CD14-positive monocyte (primary cell): ENCODE measurements at regions not wholly inside any gene's neighbourhood (a gene's known extent, or its start where the extent isn't known, plus 50 kb on each side); places are given as distances from the start of the nearest gene placed in this dataset.

Experiments
- DNase-seq, 3 donors: peaks; one replicate each; pipeline ENCODE4 v3.0.0-alpha.2; 2011 to 2022
- H2AFZ ChIP-seq: 2 replicates; pipeline ENCODE4 v1.6.0; 2012; ENCODE audit warnings: mild to moderate bottlenecking, low read depth, low read length, inconsistent platforms; ENCODE audit not compliant: insufficient read depth, poor library complexity, severe bottlenecking
- H3K27ac ChIP-seq, 2 donors: 1 replicate in 1 of 2; 2 replicates in 1 of 2; pipeline ENCODE4 v1.5.1; 2012 to 2013; ENCODE audit warnings: low read length in 2 of 2, control low read depth in 1 of 2, inconsistent platforms in 1 of 2, low read depth in 1 of 2, mild to moderate bottlenecking in 1 of 2
- H3K27me3 ChIP-seq, 2 donors: one replicate each; pipeline versions ENCODE4 v1.6.0 to v1.6.1; 2011 to 2013; ENCODE audit warnings: low read length in 2 of 2; ENCODE audit not compliant: control insufficient read depth in 2 of 2, insufficient read depth in 2 of 2
- H3K36me3 ChIP-seq, 2 donors: replicated peaks in 1 of 2; 1 replicate in 1 of 2; 2 replicates in 1 of 2; pipeline versions ENCODE4 v1.5.1 to v1.6.1; 2012 to 2013; ENCODE audit warnings: low read length in 2 of 2, control low read depth in 1 of 2, inconsistent platforms in 1 of 2, mild to moderate bottlenecking in 1 of 2; ENCODE audit not compliant: insufficient read depth in 2 of 2, control insufficient read depth in 1 of 2
- H3K4me1 ChIP-seq, 2 donors: 1 replicate in 1 of 2; 2 replicates in 1 of 2; pipeline versions ENCODE4 v1.5.1 to v1.6.1; 2012 to 2013; ENCODE audit warnings: low read length in 2 of 2, control low read depth in 1 of 2, inconsistent platforms in 1 of 2, mild to moderate bottlenecking in 1 of 2, moderate library complexity in 1 of 2; ENCODE audit not compliant: insufficient read depth in 2 of 2, control insufficient read depth in 1 of 2
- H3K4me2 ChIP-seq: replicated peaks from 2 replicates; pipeline ENCODE3; 2012; ENCODE audit warnings: low read length, moderate library complexity, mild to moderate bottlenecking; ENCODE audit not compliant: poor library complexity, severe bottlenecking; ENCODE audit errors: extremely low read depth
- H3K4me3 ChIP-seq, 3 experiments: fragments of 200-600 bp in 1 of 3; sonication (generic) in 1 of 3; replicated peaks in 1 of 3; 1 replicate in 2 of 3; 2 replicates in 1 of 3; pipeline ENCODE4 v1.5.1; 2011 to 2013; ENCODE audit warnings: low read length in 3 of 3, mild to moderate bottlenecking in 3 of 3, control low read depth in 2 of 3, low read depth in 2 of 3, inconsistent platforms in 1 of 3, moderate library complexity in 1 of 3
- H3K79me2 ChIP-seq: 2 replicates; pipeline ENCODE4 v1.6.0; 2012; ENCODE audit warnings: mild to moderate bottlenecking, control low read depth, inconsistent platforms, low read length, moderate library complexity; ENCODE audit not compliant: insufficient read depth
- H3K9ac ChIP-seq: 2 replicates; pipeline ENCODE4 v1.6.0; 2017; ENCODE audit warnings: low read length, mild to moderate bottlenecking; ENCODE audit not compliant: insufficient read depth, poor library complexity, severe bottlenecking
- H3K9me3 ChIP-seq, 2 donors: replicated peaks in 1 of 2; 1 replicate in 1 of 2; 2 replicates in 1 of 2; pipeline versions ENCODE4 v1.5.1 to v1.6.1; 2012 to 2013; ENCODE audit warnings: low read length in 2 of 2, control low read depth in 1 of 2; ENCODE audit not compliant: control insufficient read depth in 1 of 2, insufficient read depth in 1 of 2
- H4K20me1 ChIP-seq: 2 replicates; pipeline ENCODE4 v1.6.0; 2012; ENCODE audit warnings: mild to moderate bottlenecking, low read length, control low read depth, moderate library complexity; ENCODE audit not compliant: insufficient read depth
- H3K27ac Mint-ChIP-seq, 7 donors: one replicate each; pipeline ENCODE4 v1.8.0; 2020; ENCODE audit warnings: mild to moderate bottlenecking in 7 of 7, mixed read lengths in 7 of 7, moderate library complexity in 6 of 7, inconsistent platforms in 2 of 7
- H3K27me3 Mint-ChIP-seq, 3 donors: one replicate each; pipeline ENCODE4 v1.8.0; 2021 to 2022; ENCODE audit warnings: low read depth in 3 of 3, mild to moderate bottlenecking in 3 of 3, mixed read lengths in 3 of 3, moderate library complexity in 3 of 3, inconsistent platforms in 1 of 3
- H3K36me3 Mint-ChIP-seq, 2 donors: one replicate each; pipeline ENCODE4 v1.8.0; 2020; ENCODE audit warnings: mixed read lengths in 2 of 2, inconsistent platforms in 1 of 2, mild to moderate bottlenecking in 1 of 2
- H3K4me1 Mint-ChIP-seq: one replicate; pipeline ENCODE4 v1.8.0; 2020; ENCODE audit warnings: mild to moderate bottlenecking, mixed read lengths
- H3K4me3 Mint-ChIP-seq, 2 donors: one replicate each; pipeline ENCODE4 v1.8.0; 2020; ENCODE audit warnings: mild to moderate bottlenecking in 2 of 2, mixed read lengths in 2 of 2, moderate library complexity in 1 of 2
- H3K9me3 Mint-ChIP-seq, 7 donors: one replicate each; pipeline ENCODE4 v1.8.0; 2020 to 2022; ENCODE audit warnings: mixed read lengths in 7 of 7, mild to moderate bottlenecking in 6 of 7, moderate library complexity in 6 of 7, inconsistent platforms in 2 of 7
- WGBS: methylation state at CpG from one replicate; pipeline ENCODE4 v1.1.5; 2013; ENCODE audit warnings: missing lambda C conversion rate; ENCODE audit not compliant: insufficient coverage; 5-methylcytosine and 5-hydroxymethylcytosine counted together
- intact Hi-C, 2 donors: fragments of 100-400 bp; cut with micrococcal nuclease; formaldehyde crosslinking; loops; one replicate each; pipeline versions ENCODE4 v1.15.0 to v1.15.1; 2023
- TF ChIP-seq, protein P1 (sequence below): fragments of 200-600 bp; IDR thresholded peaks from one replicate; pipeline ENCODE4 v1.8.0; 2022; ENCODE audit warnings: antibody characterized with exemption, mild to moderate bottlenecking

- Histone ChIP-seq H3K4me1 (no peaks in the 10 kb centered on the region), H3K79me2 (no peaks in the 10 kb centered on the region), H4K20me1 (no peaks in the 10 kb centered on the region), H2AFZ (no peak overlapping the region), H3K36me3 (no peaks in the 10 kb centered on the region), H3K27ac (no peak overlapping the region), H3K9me3 (no peaks in the 10 kb centered on the region), H3K4me2 (no peak overlapping the region), H3K4me3 (no peak overlapping the region), H3K9ac (no peak overlapping the region), H3K27me3 (peaks cover 0 to 4% of the 10 kb centered on the region in 2 donors)
- intact Hi-C loops, result no loop called here
- no CpG with 5 or more reads among the region's 3 CpGs for WGBS
- no peak for DNase-seq
- Mint-ChIP-seq H3K36me3 (no peaks in the 10 kb centered on the region), H3K27me3 (peaks cover 2 to 9% (median 3%) of the 10 kb centered on the region in 3 donors), H3K9me3 (peaks cover 0 to 5% (median 2%) of the 10 kb centered on the region in 7 donors), H3K4me3 (no peak overlapping the region), H3K4me1 (no peaks in the 10 kb centered on the region), H3K27ac (no peak overlapping the region)
- TF ChIP-seq, protein P1, sequence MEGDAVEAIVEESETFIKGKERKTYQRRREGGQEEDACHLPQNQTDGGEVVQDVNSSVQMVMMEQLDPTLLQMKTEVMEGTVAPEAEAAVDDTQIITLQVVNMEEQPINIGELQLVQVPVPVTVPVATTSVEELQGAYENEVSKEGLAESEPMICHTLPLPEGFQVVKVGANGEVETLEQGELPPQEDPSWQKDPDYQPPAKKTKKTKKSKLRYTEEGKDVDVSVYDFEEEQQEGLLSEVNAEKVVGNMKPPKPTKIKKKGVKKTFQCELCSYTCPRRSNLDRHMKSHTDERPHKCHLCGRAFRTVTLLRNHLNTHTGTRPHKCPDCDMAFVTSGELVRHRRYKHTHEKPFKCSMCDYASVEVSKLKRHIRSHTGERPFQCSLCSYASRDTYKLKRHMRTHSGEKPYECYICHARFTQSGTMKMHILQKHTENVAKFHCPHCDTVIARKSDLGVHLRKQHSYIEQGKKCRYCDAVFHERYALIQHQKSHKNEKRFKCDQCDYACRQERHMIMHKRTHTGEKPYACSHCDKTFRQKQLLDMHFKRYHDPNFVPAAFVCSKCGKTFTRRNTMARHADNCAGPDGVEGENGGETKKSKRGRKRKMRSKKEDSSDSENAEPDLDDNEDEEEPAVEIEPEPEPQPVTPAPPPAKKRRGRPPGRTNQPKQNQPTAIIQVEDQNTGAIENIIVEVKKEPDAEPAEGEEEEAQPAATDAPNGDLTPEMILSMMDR, result no peak
Observed at GRCh38 chr14:61954306-61954705, 192.1 kb downstream of the SNAPC1 start.

DNA sequence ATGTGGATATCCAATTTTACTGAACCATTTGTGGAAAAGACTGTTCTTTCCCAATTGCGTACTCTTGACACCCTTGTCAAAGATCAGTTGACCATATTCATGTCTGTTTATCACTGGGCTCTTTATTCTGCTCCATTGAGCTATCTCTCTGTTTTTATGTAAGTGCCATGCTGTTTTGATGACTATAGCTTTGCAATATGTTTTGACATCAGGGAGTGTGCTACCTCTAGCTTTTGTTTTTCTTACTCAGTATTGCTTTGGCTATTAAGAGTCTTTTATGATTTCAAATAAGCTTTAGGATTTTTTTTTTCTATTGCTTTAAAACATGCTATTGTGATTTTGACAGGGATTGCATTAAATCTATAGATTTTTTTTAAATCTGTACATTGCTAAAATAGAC, 194.3 kb downstream of the SNAPC1 start:
- intact Hi-C loops, result no loop called here
- Histone ChIP-seq H3K9me3 (no peaks in the 10 kb centered on the region), H3K4me3 (no peak overlapping the region), H3K4me1 (no peaks in the 10 kb centered on the region), H3K27me3 (peaks cover 0 to 4% of the 10 kb centered on the region in 2 donors), H3K79me2 (no peaks in the 10 kb centered on the region), H2AFZ (no peak overlapping the region), H3K36me3 (no peaks in the 10 kb centered on the region), H3K9ac (no peak overlapping the region), H3K4me2 (no peak overlapping the region), H3K27ac (no peak overlapping the region), H4K20me1 (no peaks in the 10 kb centered on the region)
- no peak overlapping the region for H3K4me3 Mint-ChIP-seq
- TF ChIP-seq, protein P1, result no peak
- H3K27ac Mint-ChIP-seq, result no peak overlapping the region
- H3K36me3 Mint-ChIP-seq, result no peaks in the 10 kb centered on the region
- peaks cover 0 to 8% (median 2%) of the 10 kb centered on the region in 7 donors for H3K9me3 Mint-ChIP-seq
- DNase-seq, result no peak
- no peaks in the 10 kb centered on the region for H3K4me1 Mint-ChIP-seq
- H3K27me3 Mint-ChIP-seq, result peaks cover 2 to 6% (median 3%) of the 10 kb centered on the region in 3 donors
- no CpG with 5 or more reads among the region's 1 CpG for WGBS
